ENCODE measurements at regions not wholly inside any gene's neighbourhood (a gene's known extent, or its start where the extent isn't known, plus 50 kb on each side); places are given as distances from the start of the nearest gene placed in this dataset.

GRCh38 chr2:16395601-16396000, 270.0 kb downstream of the CYRIA start:
- TF ChIP-seq TOX (CRISPR knock-in tag; IDR thresholded peaks at IDR 0.05; ENCODE audit: borderline replicate concordance): no peak
- no peak for ATAC-seq

GRCh38 chr2:16394986-16395550, 270.6 kb downstream of the CYRIA start:
- no peak for TF ChIP-seq ZNF8 (CRISPR knock-in tag; IDR thresholded peaks at IDR 0.05)
- TF ChIP-seq ZFP30 (CRISPR knock-in tag; IDR thresholded peaks at IDR 0.05): no peak
- TF ChIP-seq TCF4 (CRISPR knock-in tag; IDR thresholded peaks at IDR 0.05; ENCODE audit: borderline replicate concordance): no peak
- no peak for ATAC-seq

- ATAC-seq: no peak
- no peak for TF ChIP-seq ZNF70 (CRISPR knock-in tag; IDR thresholded peaks at IDR 0.05)
These were observed 271.3 kb downstream of the CYRIA start for GRCh38 chr2:16394072-16394985.

GRCh38 chr2:16393500-16394071, 272.0 kb downstream of the CYRIA start:
- TF ChIP-seq ARNTL (CRISPR knock-in tag; IDR thresholded peaks at IDR 0.05; ENCODE audit: borderline replicate concordance, low read depth) (no peak), CSDC2 (CRISPR knock-in tag; IDR thresholded peaks at IDR 0.05) (no peak), SNAI2 (CRISPR knock-in tag; IDR thresholded peaks at IDR 0.05) (no peak), PATZ1 (CRISPR knock-in tag; IDR thresholded peaks at IDR 0.05; ENCODE audit: borderline replicate concordance) (no peak), GLIS3 (CRISPR knock-in tag; IDR thresholded peaks at IDR 0.05) (no peak), ISL1 (CRISPR knock-in tag; IDR thresholded peaks at IDR 0.05) (no peak), ZC3H10 (CRISPR knock-in tag; IDR thresholded peaks at IDR 0.05) (no peak), POU6F1 (CRISPR knock-in tag; IDR thresholded peaks at IDR 0.05; ENCODE audit: borderline replicate concordance, low read depth) (no peak), CSRNP3 (CRISPR knock-in tag; IDR thresholded peaks at IDR 0.05) (no peak), BACH2 (CRISPR knock-in tag; IDR thresholded peaks at IDR 0.05; ENCODE audit: borderline replicate concordance) (no peak), TSHZ2 (CRISPR knock-in tag; IDR thresholded peaks at IDR 0.05) (no peak), CREB5 (CRISPR knock-in tag; IDR thresholded peaks at IDR 0.05; ENCODE audit: low read depth) (no peak), TOX (CRISPR knock-in tag; IDR thresholded peaks at IDR 0.05; ENCODE audit: borderline replicate concordance) (no peak), ZFP30 (CRISPR knock-in tag; IDR thresholded peaks at IDR 0.05) (no peak), RARB (CRISPR knock-in tag; IDR thresholded peaks at IDR 0.05) (no peak), ZNF8 (CRISPR knock-in tag; IDR thresholded peaks at IDR 0.05) (no peak)

More at GRCh38 chr2:16393500-16394071, 272.0 kb downstream of the CYRIA start:
- ATAC-seq: no peak
